Trophoblast cell (in vitro differentiated cells and primary cell): ENCODE measurements at regions not wholly inside any gene's neighbourhood (a gene's known extent, or its start where the extent isn't known, plus 50 kb on each side); places are given as distances from the start of the nearest gene placed in this dataset.
A peak's percentile ranks its signal among the peaks of the same experiment; 100 is the strongest.

Experiments
- DNase-seq, 2 donors: peaks; one replicate each; pipeline ENCODE4 v3.0.0-alpha.2; 2016
- H2AFZ ChIP-seq: 2 replicates; pipeline ENCODE4 v1.6.1; 2013; ENCODE audit warnings: low read length, moderate library complexity, mild to moderate bottlenecking; ENCODE audit not compliant: insufficient read depth, poor library complexity
- H2AK5ac ChIP-seq: 2 replicates; pipeline ENCODE4 v1.6.1; 2013; ENCODE audit warnings: mild to moderate bottlenecking, low read length
- H2BK120ac ChIP-seq: 2 replicates; pipeline ENCODE4 v1.6.1; 2013; ENCODE audit warnings: low read length, mild to moderate bottlenecking, moderate library complexity; ENCODE audit not compliant: insufficient read depth, poor library complexity
- H2BK12ac ChIP-seq: 2 replicates; pipeline ENCODE4 v1.6.1; 2013; ENCODE audit warnings: mild to moderate bottlenecking, low read length, moderate library complexity
- H2BK5ac ChIP-seq: 2 replicates; pipeline ENCODE4 v1.6.1; 2013; ENCODE audit warnings: low read length, low read depth, moderate library complexity, mild to moderate bottlenecking; ENCODE audit not compliant: poor library complexity
- H3K14ac ChIP-seq: 2 replicates; pipeline ENCODE4 v1.6.1; 2013; ENCODE audit warnings: mild to moderate bottlenecking, low read length
- H3K18ac ChIP-seq: 2 replicates; pipeline ENCODE4 v1.6.1; 2013; ENCODE audit warnings: mild to moderate bottlenecking, low read length
- H3K23ac ChIP-seq: 2 replicates; pipeline ENCODE4 v1.6.1; 2013; ENCODE audit warnings: low read length
- H3K27ac ChIP-seq: 2 replicates; pipeline ENCODE4 v1.5.1; 2013; ENCODE audit warnings: low read depth, mild to moderate bottlenecking, inconsistent platforms, low read length, moderate library complexity
- H3K27me3 ChIP-seq: 2 replicates; pipeline ENCODE4 v1.6.1; 2013; ENCODE audit warnings: inconsistent platforms, mild to moderate bottlenecking, low read length, moderate library complexity; ENCODE audit not compliant: insufficient read depth
- H3K36me3 ChIP-seq, 2 experiments: 1 replicate in 1 of 2; 2 replicates in 1 of 2; pipeline ENCODE4 v1.6.1; 2013; ENCODE audit warnings: low read length in 2 of 2, mild to moderate bottlenecking in 2 of 2, moderate library complexity in 1 of 2; ENCODE audit not compliant: insufficient read depth in 2 of 2, control insufficient read depth in 1 of 2
- H3K4ac ChIP-seq: 2 replicates; pipeline ENCODE4 v1.6.1; 2013; ENCODE audit warnings: low read depth, mild to moderate bottlenecking, low read length, moderate library complexity
- H3K4me1 ChIP-seq, 2 experiments: 1 replicate in 1 of 2; 2 replicates in 1 of 2; pipeline ENCODE4 v1.6.1; 2013; ENCODE audit warnings: low read length in 2 of 2, mild to moderate bottlenecking in 2 of 2, moderate library complexity in 1 of 2; ENCODE audit not compliant: insufficient read depth in 2 of 2, control insufficient read depth in 1 of 2
- H3K4me2 ChIP-seq: 2 replicates; pipeline ENCODE4 v1.6.1; 2013; ENCODE audit warnings: inconsistent platforms, mild to moderate bottlenecking, low read length, moderate library complexity
- H3K4me3 ChIP-seq: 2 replicates; pipeline ENCODE4 v1.5.1; 2013; ENCODE audit warnings: mild to moderate bottlenecking, low read depth, low read length, inconsistent platforms
- H3K79me1 ChIP-seq: one replicate; pipeline ENCODE4 v1.6.1; 2013; ENCODE audit warnings: low read length
- H3K79me2 ChIP-seq: 2 replicates; pipeline ENCODE4 v1.6.1; 2013; ENCODE audit warnings: low read length, mild to moderate bottlenecking; ENCODE audit not compliant: control insufficient read depth, insufficient read depth, poor library complexity
- H3K9ac ChIP-seq: 2 replicates; pipeline ENCODE4 v1.6.1; 2013; ENCODE audit warnings: mild to moderate bottlenecking, low read length
- H3K9me3 ChIP-seq: 2 replicates; pipeline ENCODE4 v1.6.1; 2013; ENCODE audit warnings: low read depth, mild to moderate bottlenecking, control low read depth, inconsistent platforms, low read length; ENCODE audit not compliant: insufficient read depth
- H4K12ac ChIP-seq: 2 replicates; pipeline ENCODE4 v1.6.1; 2013; ENCODE audit warnings: low read depth, mild to moderate bottlenecking, low read length, moderate library complexity
- H4K8ac ChIP-seq: 2 replicates; pipeline ENCODE4 v1.6.1; 2013; ENCODE audit warnings: low read depth, mild to moderate bottlenecking, low read length, moderate library complexity
- H4K91ac ChIP-seq: one replicate; pipeline ENCODE4 v1.6.1; 2013; ENCODE audit warnings: low read depth, mild to moderate bottlenecking, low read length, moderate library complexity
- WGBS: extraction: QIAGEN DNeasy Blood & Tissue Kit; methylation state at CpG from one replicate; pipeline ENCODE4 v1.1.7; 2013; ENCODE audit warnings: missing lambda C conversion rate; ENCODE audit not compliant: insufficient read length, insufficient coverage; ENCODE audit errors: extremely low coverage; 5-methylcytosine and 5-hydroxymethylcytosine counted together

DNA sequence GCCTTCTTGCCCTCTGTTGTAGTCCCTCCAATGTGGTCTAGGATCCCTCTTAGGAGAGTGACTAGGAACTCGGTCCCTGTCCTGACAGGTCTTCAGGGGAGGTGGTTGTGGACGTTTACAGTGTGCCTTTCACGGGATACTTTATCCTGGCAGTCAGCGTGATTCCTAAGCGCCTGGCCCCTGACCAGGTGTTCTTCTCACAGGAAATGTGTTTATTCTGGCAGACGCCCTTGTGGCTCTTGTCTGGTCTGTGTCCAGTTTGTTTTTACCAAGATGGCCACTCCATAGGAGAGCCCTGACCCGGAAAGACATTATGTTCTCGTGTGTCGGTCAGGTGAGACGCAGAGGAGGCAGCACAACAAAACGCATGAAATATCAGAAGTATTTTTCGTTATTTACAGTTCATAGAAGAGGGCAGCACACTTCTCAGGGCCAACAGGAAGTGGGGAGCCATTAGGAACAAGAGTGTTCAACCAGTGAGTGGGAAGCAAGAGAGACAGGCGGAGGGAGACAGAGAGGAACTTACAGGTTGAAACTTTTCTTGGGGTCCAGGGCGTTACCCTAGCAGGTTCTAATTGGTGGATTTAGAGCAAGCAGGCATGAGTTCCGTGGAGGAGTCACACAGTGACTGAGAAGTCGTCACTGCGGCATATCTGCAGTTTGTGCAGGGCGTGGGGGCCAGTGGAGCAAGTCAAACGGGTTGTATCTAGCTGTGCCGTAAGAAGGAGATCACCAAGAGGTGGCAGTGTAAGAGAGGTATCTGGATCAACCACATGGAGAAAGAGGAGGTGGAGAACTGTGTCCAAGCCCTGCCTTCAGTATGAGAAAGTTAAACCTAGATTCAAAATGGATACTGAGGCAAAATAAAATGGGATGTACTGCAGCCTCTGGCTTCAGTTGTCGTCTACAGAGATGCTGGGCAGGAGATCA, 412.9 kb downstream of the ZSWIM6 start:
- no peak overlapping the region for H3K23ac ChIP-seq
- H2BK12ac ChIP-seq: no peak overlapping the region
- H3K14ac ChIP-seq: no peak overlapping the region
- no peaks in the 10 kb centered on the region for H3K79me2 ChIP-seq
- H3K4me3 ChIP-seq: no peak overlapping the region
- H3K18ac ChIP-seq: no peak overlapping the region
- H3K4me2 ChIP-seq: no peak overlapping the region
- H3K9me3 ChIP-seq: peaks cover 2% of the 10 kb centered on the region
- no peak overlapping the region for H4K91ac ChIP-seq
- no peak overlapping the region for H2AK5ac ChIP-seq
- no peaks in the 10 kb centered on the region for H3K4me1 ChIP-seq
- no peak overlapping the region for H4K12ac ChIP-seq
- H3K27me3 ChIP-seq: no peaks in the 10 kb centered on the region
- WGBS: no CpG with 5 or more reads among the region's 21 CpGs
- H2BK120ac ChIP-seq: no peak overlapping the region
- H3K36me3 ChIP-seq: no peaks in the 10 kb centered on the region
- H2AFZ ChIP-seq: no peak overlapping the region
- no peaks in the 10 kb centered on the region for H3K79me1 ChIP-seq
- H2BK5ac ChIP-seq: no peak overlapping the region
- no peak overlapping the region for H3K4ac ChIP-seq
- no peak overlapping the region for H4K8ac ChIP-seq
- no peak overlapping the region for H3K9ac ChIP-seq
- no peak overlapping the region for H3K27ac ChIP-seq
- peak; percentile 16 to 48 for DNase-seq

- Histone ChIP-seq H4K91ac (no peak overlapping the region), H3K4ac (no peak overlapping the region), H3K9ac (no peak overlapping the region), H2BK12ac (no peak overlapping the region), H2BK120ac (no peak overlapping the region), H3K27me3 (no peaks in the 10 kb centered on the region), H3K79me1 (no peaks in the 10 kb centered on the region), H2AK5ac (no peak overlapping the region), H3K27ac (no peak overlapping the region), H3K23ac (no peak overlapping the region), H4K8ac (no peak overlapping the region), H3K4me3 (no peak overlapping the region), H2BK5ac (no peak overlapping the region), H3K9me3 (no peaks in the 10 kb centered on the region), H3K36me3 (no peaks in the 10 kb centered on the region), H4K12ac (no peak overlapping the region), H3K4me2 (no peak overlapping the region), H3K18ac (no peak overlapping the region), H3K14ac (no peak overlapping the region), H2AFZ (no peak overlapping the region), H3K4me1 (no peaks in the 10 kb centered on the region), H3K79me2 (no peaks in the 10 kb centered on the region)
- WGBS: no CpG with 5 or more reads among the region's 7 CpGs
- DNase-seq: no peak
Observed at GRCh38 chr5:61746831-61747575, 414.9 kb downstream of the ZSWIM6 start.

GRCh38 chr5:61748121-61748520, 416.1 kb downstream of the ZSWIM6 start:
- H3K79me2 ChIP-seq: no peaks in the 10 kb centered on the region
- no peak overlapping the region for H3K27ac ChIP-seq
- no peak overlapping the region for H3K4me2 ChIP-seq
- no peak overlapping the region for H2BK120ac ChIP-seq
- H3K4me1 ChIP-seq: no peaks in the 10 kb centered on the region
- H4K8ac ChIP-seq: no peak overlapping the region
- no peak overlapping the region for H3K9ac ChIP-seq
- H3K18ac ChIP-seq: no peak overlapping the region
- WGBS: no CpG with 5 or more reads among the region's 7 CpGs
- no peaks in the 10 kb centered on the region for H3K27me3 ChIP-seq
- H4K91ac ChIP-seq: no peak overlapping the region
- H3K23ac ChIP-seq: no peak overlapping the region
- no peaks in the 10 kb centered on the region for H3K79me1 ChIP-seq
- H3K14ac ChIP-seq: no peak overlapping the region
- no peak overlapping the region for H4K12ac ChIP-seq
- H2BK12ac ChIP-seq: no peak overlapping the region
- no peak overlapping the region for H2AK5ac ChIP-seq
- no peak overlapping the region for H3K4me3 ChIP-seq
- DNase-seq: no peak
- H2BK5ac ChIP-seq: no peak overlapping the region
- no peak overlapping the region for H3K4ac ChIP-seq
- H3K36me3 ChIP-seq: no peaks in the 10 kb centered on the region
- no peak overlapping the region for H2AFZ ChIP-seq
- H3K9me3 ChIP-seq: no peaks in the 10 kb centered on the region

DNA sequence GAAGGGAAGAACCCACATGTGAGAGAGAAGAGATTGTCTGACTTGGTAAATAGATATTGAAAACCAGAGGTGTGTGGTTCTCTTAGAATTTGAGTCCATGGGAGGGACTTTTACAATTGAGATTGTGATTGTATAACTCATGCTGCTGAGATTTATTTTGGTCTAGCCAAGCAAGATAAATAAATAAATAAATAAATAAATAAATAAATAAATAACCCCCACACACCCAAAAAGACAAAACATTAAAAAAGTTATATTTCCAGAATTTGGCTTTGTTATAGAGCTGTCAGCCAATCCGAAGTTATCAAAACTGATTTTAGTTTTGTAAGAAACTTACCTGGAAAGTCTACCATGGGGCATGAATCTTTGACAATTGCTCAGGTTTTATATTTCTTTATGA, 416.6 kb downstream of the ZSWIM6 start:
- no peak overlapping the region for H3K4ac ChIP-seq
- no peak overlapping the region for H2AFZ ChIP-seq
- H3K79me1 ChIP-seq: no peaks in the 10 kb centered on the region
- H3K14ac ChIP-seq: no peak overlapping the region
- no peak overlapping the region for H4K91ac ChIP-seq
- DNase-seq: no peak
- no peaks in the 10 kb centered on the region for H3K27me3 ChIP-seq
- no peak overlapping the region for H2AK5ac ChIP-seq
- H3K9ac ChIP-seq: no peak overlapping the region
- no peak overlapping the region for H2BK5ac ChIP-seq
- H3K27ac ChIP-seq: no peak overlapping the region
- no peak overlapping the region for H3K4me3 ChIP-seq
- H3K4me2 ChIP-seq: no peak overlapping the region
- H4K12ac ChIP-seq: no peak overlapping the region
- no peak overlapping the region for H2BK12ac ChIP-seq
- no peak overlapping the region for H3K18ac ChIP-seq
- H3K79me2 ChIP-seq: no peaks in the 10 kb centered on the region
- no peaks in the 10 kb centered on the region for H3K9me3 ChIP-seq
- H2BK120ac ChIP-seq: no peak overlapping the region
- H3K4me1 ChIP-seq: no peaks in the 10 kb centered on the region
- no peak overlapping the region for H4K8ac ChIP-seq
- no peak overlapping the region for H3K23ac ChIP-seq
- H3K36me3 ChIP-seq: no peaks in the 10 kb centered on the region
- no CpG with 5 or more reads among the region's 1 CpG for WGBS
